ENCODE measurements at regions not wholly inside any gene's neighbourhood (a gene's known extent, or its start where the extent isn't known, plus 50 kb on each side); places are given as distances from the start of the nearest gene placed in this dataset.

DNA sequence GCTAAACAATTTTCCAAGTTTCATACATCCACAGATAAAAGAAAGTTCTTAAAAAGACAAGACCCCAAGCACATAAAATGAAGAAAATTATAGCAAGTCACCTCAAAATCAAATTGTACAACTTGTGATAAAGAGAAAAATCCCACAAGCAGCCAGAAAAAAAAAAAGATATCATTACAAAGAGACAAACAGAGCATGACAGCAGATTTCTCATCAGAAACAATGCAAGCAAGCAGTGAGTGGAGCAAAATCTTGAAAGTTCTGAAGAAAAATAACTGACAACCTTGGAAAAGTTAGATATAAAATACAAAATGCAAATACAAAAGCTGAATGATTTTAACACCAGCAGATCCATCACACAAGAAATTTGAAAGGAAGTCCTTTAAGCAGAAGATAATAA is 194.5 kb upstream of the SOX5 start:
- DNase-seq (ENCODE audit: low spot score) (no peak), ATAC-seq (no peak), FAIRE-seq (no peak)
- Histone ChIP-seq H3K27me3 (ENCODE audit: control insufficient read depth in 1 of 2, insufficient read depth in 2 of 2, low read length in 2 of 2) (no peaks in the 10 kb centered on the region), H3K4me2 (ENCODE audit: low read depth, low read length) (no peak overlapping the region), H3K36me3 (replicated peaks in 1 of 2; ENCODE audit: control insufficient read depth in 1 of 2, insufficient read depth in 2 of 2, low read length in 2 of 2) (no peaks in the 10 kb centered on the region), H4K20me1 (ENCODE audit: insufficient read depth, low read length) (no peaks in the 10 kb centered on the region), H3K9me3 (ENCODE audit: low read length) (no peaks in the 10 kb centered on the region), H3K4me1 (ENCODE audit: insufficient read depth, low read length) (no peaks in the 10 kb centered on the region), H3K9ac (ENCODE audit: insufficient read depth, low read depth, low read length) (no peak overlapping the region), H3K4me3 (replicated peaks in 1 of 3; ENCODE audit: insufficient read depth in 1 of 3, low read depth in 2 of 3, low read length in 3 of 3) (no peak overlapping the region), H3K27ac (ENCODE audit: extremely low read length, insufficient read depth, low read length) (no peak overlapping the region), H3K79me2 (ENCODE audit: insufficient read depth, low read length) (no peaks in the 10 kb centered on the region), H2AFZ (ENCODE audit: low read length) (no peak overlapping the region)
- no TSS peak for BruUV-seq (replicated peaks)
- POLR2A ChIA-PET = no interaction called here
- intact Hi-C loops (cut with micrococcal nuclease; ENCODE audit: unreplicated experiment) = no loop called here
- in situ Hi-C loops (cut with HindIII; ENCODE audit: extremely low pct_ligation_motif_present, low pct_unique_long_range_greater_than_20kb) = no loop called here
- CTCF ChIA-PET (ENCODE audit: low intra/inter-chr PET ratio, low total read pairs) = no interaction called here
- TF ChIP-seq NR2C2 (CRISPR knock-in tag; IDR thresholded peaks at IDR 0.05; ENCODE audit: borderline replicate concordance) (no peak), MAFK (conservative IDR thresholded peaks at IDR 0.05 in 1 of 2, IDR thresholded peaks at IDR 0.05 in 1 of 2; ENCODE audit: low read length in 2 of 2) (no peak), ZNF317 (CRISPR knock-in tag; IDR thresholded peaks at IDR 0.05) (peak; percentile 89)

DNA sequence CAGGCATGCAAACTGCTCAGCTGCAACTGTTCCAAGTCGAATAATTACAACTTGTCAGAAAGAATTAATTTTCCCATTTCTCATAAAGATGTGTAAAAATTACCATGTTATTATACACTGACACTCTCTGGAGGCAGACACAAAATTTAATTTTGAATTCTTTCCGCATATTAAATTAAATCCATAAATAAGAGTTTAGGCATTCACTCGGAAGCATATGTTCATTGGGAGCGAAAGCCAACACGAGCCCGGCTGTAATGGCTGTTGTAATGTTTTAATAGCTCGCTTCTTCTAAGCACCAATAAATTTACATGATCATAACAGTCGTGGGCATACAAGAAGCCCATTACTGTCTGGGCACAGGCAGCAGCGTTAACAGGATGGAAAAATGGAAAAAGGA is 189.6 kb upstream of the SOX5 start:
- in situ Hi-C loops (cut with HindIII; ENCODE audit: extremely low pct_ligation_motif_present, low pct_unique_long_range_greater_than_20kb) = no loop called here

More for the DNA sequence above, 189.6 kb upstream of the SOX5 start:
- FAIRE-seq = no peak
- H3K79me2 ChIP-seq (ENCODE audit: insufficient read depth, low read length) = no peaks in the 10 kb centered on the region
- H4K20me1 ChIP-seq (ENCODE audit: insufficient read depth, low read length) = no peaks in the 10 kb centered on the region
- ATAC-seq = no peak
- H3K4me1 ChIP-seq (ENCODE audit: insufficient read depth, low read length) = no peaks in the 10 kb centered on the region; the same call in 1 of the 2 replicates
- TF ChIP-seq, protein P1, sequence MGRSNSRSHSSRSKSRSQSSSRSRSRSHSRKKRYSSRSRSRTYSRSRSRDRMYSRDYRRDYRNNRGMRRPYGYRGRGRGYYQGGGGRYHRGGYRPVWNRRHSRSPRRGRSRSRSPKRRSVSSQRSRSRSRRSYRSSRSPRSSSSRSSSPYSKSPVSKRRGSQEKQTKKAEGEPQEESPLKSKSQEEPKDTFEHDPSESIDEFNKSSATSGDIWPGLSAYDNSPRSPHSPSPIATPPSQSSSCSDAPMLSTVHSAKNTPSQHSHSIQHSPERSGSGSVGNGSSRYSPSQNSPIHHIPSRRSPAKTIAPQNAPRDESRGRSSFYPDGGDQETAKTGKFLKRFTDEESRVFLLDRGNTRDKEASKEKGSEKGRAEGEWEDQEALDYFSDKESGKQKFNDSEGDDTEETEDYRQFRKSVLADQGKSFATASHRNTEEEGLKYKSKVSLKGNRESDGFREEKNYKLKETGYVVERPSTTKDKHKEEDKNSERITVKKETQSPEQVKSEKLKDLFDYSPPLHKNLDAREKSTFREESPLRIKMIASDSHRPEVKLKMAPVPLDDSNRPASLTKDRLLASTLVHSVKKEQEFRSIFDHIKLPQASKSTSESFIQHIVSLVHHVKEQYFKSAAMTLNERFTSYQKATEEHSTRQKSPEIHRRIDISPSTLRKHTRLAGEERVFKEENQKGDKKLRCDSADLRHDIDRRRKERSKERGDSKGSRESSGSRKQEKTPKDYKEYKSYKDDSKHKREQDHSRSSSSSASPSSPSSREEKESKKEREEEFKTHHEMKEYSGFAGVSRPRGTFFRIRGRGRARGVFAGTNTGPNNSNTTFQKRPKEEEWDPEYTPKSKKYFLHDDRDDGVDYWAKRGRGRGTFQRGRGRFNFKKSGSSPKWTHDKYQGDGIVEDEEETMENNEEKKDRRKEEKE (IDR thresholded peaks at IDR 0.05) = no peak
- ChIA-PET POLR2A (no interaction called here), CTCF (ENCODE audit: low intra/inter-chr PET ratio, low total read pairs) (no interaction called here)
- intact Hi-C loops (cut with micrococcal nuclease; ENCODE audit: unreplicated experiment) = no loop called here
- H3K36me3 ChIP-seq (replicated peaks in 1 of 2; ENCODE audit: control insufficient read depth in 1 of 2, insufficient read depth in 2 of 2, low read length in 2 of 2) = no peaks in the 10 kb centered on the region
- H3K4me2 ChIP-seq (ENCODE audit: low read depth, low read length) = no peak overlapping the region
- H3K27ac ChIP-seq (ENCODE audit: extremely low read length, insufficient read depth, low read length) = no peak overlapping the region
- WGBS (ENCODE audit: low lambda C conversion rate) = 45% methylated on average over 9 of the region's 9 CpGs
- H3K4me3 ChIP-seq (replicated peaks in 1 of 3; ENCODE audit: insufficient read depth in 1 of 3, low read depth in 2 of 3, low read length in 3 of 3) = no peak overlapping the region
- no peak for DNase-seq (ENCODE audit: low spot score)
- H3K27me3 ChIP-seq (ENCODE audit: control insufficient read depth in 1 of 2, insufficient read depth in 2 of 2, low read length in 2 of 2) = no peaks in the 10 kb centered on the region
- H3K9ac ChIP-seq (ENCODE audit: insufficient read depth, low read depth, low read length) = no peak overlapping the region
- H3K9me3 ChIP-seq (ENCODE audit: low read length) = no peaks in the 10 kb centered on the region
- no peak overlapping the region for H2AFZ ChIP-seq (ENCODE audit: low read length)
- BruUV-seq (replicated peaks) = no TSS peak

All from HepG2 (cell line).